ENCODE measurements at regions not wholly inside any gene's neighbourhood (a gene's known extent, or its start where the extent isn't known, plus 50 kb on each side); places are given as distances from the start of the nearest gene placed in this dataset.

DNA sequence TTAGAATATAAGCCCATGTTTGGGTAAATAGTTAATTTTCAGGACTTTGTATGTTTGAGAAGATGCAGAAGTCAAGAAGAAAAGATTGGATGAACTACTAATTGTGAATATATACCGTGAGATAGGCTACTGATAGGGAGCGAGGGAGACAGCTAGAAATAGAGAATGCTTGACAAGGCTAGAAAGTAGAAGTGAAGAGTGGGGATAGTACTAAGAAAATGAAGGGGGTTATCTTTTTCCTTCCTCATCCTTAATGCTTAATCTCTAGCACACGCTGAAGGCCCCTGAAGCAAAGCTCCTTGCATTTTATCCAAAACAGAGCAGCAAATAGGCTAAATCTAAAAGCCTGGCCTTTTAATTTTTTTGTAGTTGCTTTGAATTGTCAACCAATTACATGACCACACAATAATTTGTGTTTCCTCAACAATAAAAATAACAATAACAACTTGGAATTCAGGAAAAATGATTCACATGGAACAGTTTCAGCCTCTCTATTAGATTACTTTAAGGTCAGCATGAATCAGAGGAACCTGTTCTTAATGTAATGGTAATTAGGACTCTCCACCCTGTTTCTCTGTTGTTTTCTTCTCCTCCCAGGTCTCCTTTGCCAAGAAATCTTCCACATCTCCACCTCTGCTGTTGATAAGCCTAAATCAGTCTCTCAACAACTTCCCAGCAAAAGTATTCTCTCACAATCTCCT is 1071.3 kb upstream of the ZEB2 start (continued):
- TF ChIP-seq, protein P1, sequence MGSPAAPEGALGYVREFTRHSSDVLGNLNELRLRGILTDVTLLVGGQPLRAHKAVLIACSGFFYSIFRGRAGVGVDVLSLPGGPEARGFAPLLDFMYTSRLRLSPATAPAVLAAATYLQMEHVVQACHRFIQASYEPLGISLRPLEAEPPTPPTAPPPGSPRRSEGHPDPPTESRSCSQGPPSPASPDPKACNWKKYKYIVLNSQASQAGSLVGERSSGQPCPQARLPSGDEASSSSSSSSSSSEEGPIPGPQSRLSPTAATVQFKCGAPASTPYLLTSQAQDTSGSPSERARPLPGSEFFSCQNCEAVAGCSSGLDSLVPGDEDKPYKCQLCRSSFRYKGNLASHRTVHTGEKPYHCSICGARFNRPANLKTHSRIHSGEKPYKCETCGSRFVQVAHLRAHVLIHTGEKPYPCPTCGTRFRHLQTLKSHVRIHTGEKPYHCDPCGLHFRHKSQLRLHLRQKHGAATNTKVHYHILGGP (tag by site-specific recombination; IDR thresholded peaks at IDR 0.05), result no peak
- TF ChIP-seq ZNF658 (tag by site-specific recombination; IDR thresholded peaks at IDR 0.05), result no peak
- TF ChIP-seq RBAK (tag by site-specific recombination; IDR thresholded peaks at IDR 0.05), result no peak
- TF ChIP-seq, protein P2, sequence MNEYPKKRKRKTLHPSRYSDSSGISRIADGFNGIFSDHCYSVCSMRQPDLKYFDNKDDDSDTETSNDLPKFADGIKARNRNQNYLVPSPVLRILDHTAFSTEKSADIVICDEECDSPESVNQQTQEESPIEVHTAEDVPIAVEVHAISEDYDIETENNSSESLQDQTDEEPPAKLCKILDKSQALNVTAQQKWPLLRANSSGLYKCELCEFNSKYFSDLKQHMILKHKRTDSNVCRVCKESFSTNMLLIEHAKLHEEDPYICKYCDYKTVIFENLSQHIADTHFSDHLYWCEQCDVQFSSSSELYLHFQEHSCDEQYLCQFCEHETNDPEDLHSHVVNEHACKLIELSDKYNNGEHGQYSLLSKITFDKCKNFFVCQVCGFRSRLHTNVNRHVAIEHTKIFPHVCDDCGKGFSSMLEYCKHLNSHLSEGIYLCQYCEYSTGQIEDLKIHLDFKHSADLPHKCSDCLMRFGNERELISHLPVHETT (tag by site-specific recombination; IDR thresholded peaks at IDR 0.05), result no peak
- no peak for TF ChIP-seq CTCF (tag by site-specific recombination; IDR thresholded peaks at IDR 0.05)
- no peak for TF ChIP-seq ZNF626 (tag by site-specific recombination; IDR thresholded peaks at IDR 0.05)
- TF ChIP-seq SP7 (tag by site-specific recombination; IDR thresholded peaks at IDR 0.05), result no peak
- no peak for TF ChIP-seq ZNF561 (tag by site-specific recombination; IDR thresholded peaks at IDR 0.05; ENCODE audit: borderline replicate concordance)
- no peak for TF ChIP-seq ZFHX2 (tag by site-specific recombination; conservative IDR thresholded peaks at IDR 0.05)

DNA sequence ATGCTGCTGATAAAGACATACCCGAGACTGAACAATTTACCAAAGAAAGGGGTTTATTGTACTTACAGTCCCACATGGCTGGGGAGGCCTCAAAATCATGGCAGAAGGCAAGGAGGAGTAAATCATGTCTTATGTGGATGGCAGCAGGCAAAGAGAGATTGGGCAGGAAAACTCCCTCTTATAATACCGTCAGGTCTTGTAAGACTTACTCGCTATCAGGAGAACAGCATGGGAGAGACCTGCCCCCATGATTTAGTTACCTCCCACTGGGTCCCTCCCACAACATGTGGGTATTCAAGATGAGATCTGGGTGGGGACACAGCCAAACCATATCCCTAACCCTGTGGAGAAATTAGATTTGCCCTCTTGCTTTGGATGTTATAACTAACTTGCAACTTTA is 1068.0 kb upstream of the ZEB2 start:
- Histone ChIP-seq H3K9me3 (ENCODE audit: control insufficient read depth, insufficient read depth, low read depth, low read length) (no peaks in the 10 kb centered on the region; the same call in 1 of the 2 replicates), H3K4me1 (ENCODE audit: control insufficient read depth, insufficient read depth, low read length) (no peaks in the 10 kb centered on the region), H3K27ac (ENCODE audit: extremely low read depth, low read depth, low read length) (no peak overlapping the region), H3K4me3 (ENCODE audit: low read depth, low read length) (no peak overlapping the region), H3K36me3 (ENCODE audit: control insufficient read depth in 2 of 2, insufficient read depth in 1 of 2, low read length in 2 of 2) (no peaks in the 10 kb centered on the region)
- TF ChIP-seq ZNF146 (tag by site-specific recombination; IDR thresholded peaks at IDR 0.05) (no peak), ZFP3 (tag by site-specific recombination; IDR thresholded peaks at IDR 0.05; ENCODE audit: low read depth) (no peak), ZNF362 (tag by site-specific recombination; IDR thresholded peaks at IDR 0.05) (no peak), PBX3 (CRISPR knock-in tag; IDR thresholded peaks at IDR 0.05) (no peak), ZNF704 (tag by site-specific recombination; IDR thresholded peaks at IDR 0.05) (no peak), ZNF248 (tag by site-specific recombination; IDR thresholded peaks at IDR 0.05) (no peak), ZNF521 (tag by site-specific recombination; IDR thresholded peaks at IDR 0.05) (no peak), ZBTB21 (tag by site-specific recombination; IDR thresholded peaks at IDR 0.05) (no peak)
- POLR2A ChIA-PET, result no interaction called here
- CTCF ChIA-PET, result no interaction called here

Measured in HEK293 (cell line).